ENCODE measurements at regions not wholly inside any gene's neighbourhood (a gene's known extent, or its start where the extent isn't known, plus 50 kb on each side); places are given as distances from the start of the nearest gene placed in this dataset.

GRCh38 chr1:214920337-214920736 lies 162.2 kb upstream of the KCNK2 start:
- in situ Hi-C loops (cut with HindIII; ENCODE audit: low pct_ligation_motif_present, low sequenced_read_pairs), result no loop called here
- Histone ChIP-seq H3K36me3 (replicated peaks) (no peaks in the 10 kb centered on the region), H3K27me3 (replicated peaks) (no peaks in the 10 kb centered on the region), H3K4me3 (ENCODE audit: low read depth, low read length) (no peak overlapping the region), H3K27ac (no peak overlapping the region)
- no peak for TF ChIP-seq CTCF (IDR thresholded peaks at IDR 0.05; ENCODE audit: low read depth, low read length, missing control alignments)
- no peak for DNase-seq

- Histone ChIP-seq H3K27me3 (replicated peaks) (no peaks in the 10 kb centered on the region), H3K27ac (no peak overlapping the region), H3K4me3 (ENCODE audit: low read depth, low read length) (no peak overlapping the region), H3K36me3 (replicated peaks) (no peaks in the 10 kb centered on the region)
- no peak for TF ChIP-seq CTCF (IDR thresholded peaks at IDR 0.05; ENCODE audit: low read depth, low read length, missing control alignments)
- in situ Hi-C loops (cut with HindIII; ENCODE audit: low pct_ligation_motif_present, low sequenced_read_pairs), result no loop called here
- DNase-seq, result no peak
These were observed 159.1 kb upstream of the KCNK2 start for GRCh38 chr1:214923278-214923915.

GRCh38 chr1:214927796-214928195 lies 154.7 kb upstream of the KCNK2 start:
- Histone ChIP-seq H3K27ac (no peak overlapping the region), H3K4me3 (ENCODE audit: low read depth, low read length) (no peak overlapping the region), H3K36me3 (replicated peaks) (no peaks in the 10 kb centered on the region), H3K27me3 (replicated peaks) (no peaks in the 10 kb centered on the region)
- DNase-seq, result no peak
- in situ Hi-C loops (cut with HindIII; ENCODE audit: low pct_ligation_motif_present, low sequenced_read_pairs), result no loop called here
- TF ChIP-seq CTCF (IDR thresholded peaks at IDR 0.05; ENCODE audit: low read depth, low read length, missing control alignments), result no peak

GRCh38 chr1:214928574-214928973 lies 154.0 kb upstream of the KCNK2 start:
- no peak for DNase-seq
- TF ChIP-seq CTCF (IDR thresholded peaks at IDR 0.05; ENCODE audit: low read depth, low read length, missing control alignments), result no peak
- H3K27me3 ChIP-seq (replicated peaks), result no peaks in the 10 kb centered on the region
- H3K27ac ChIP-seq, result no peak overlapping the region
- in situ Hi-C loops (cut with HindIII; ENCODE audit: low pct_ligation_motif_present, low sequenced_read_pairs), result no loop called here
- H3K36me3 ChIP-seq (replicated peaks), result no peaks in the 10 kb centered on the region
- H3K4me3 ChIP-seq (ENCODE audit: low read depth, low read length), result no peak overlapping the region

GRCh38 chr1:214933375-214933774 lies 149.2 kb upstream of the KCNK2 start:
- TF ChIP-seq CTCF (IDR thresholded peaks at IDR 0.05; ENCODE audit: low read depth, low read length, missing control alignments), result no peak
- H3K4me3 ChIP-seq (ENCODE audit: low read depth, low read length), result no peak overlapping the region
- in situ Hi-C loops (cut with HindIII; ENCODE audit: low pct_ligation_motif_present, low sequenced_read_pairs), result no loop called here
- no peaks in the 10 kb centered on the region for H3K36me3 ChIP-seq (replicated peaks)
- H3K27ac ChIP-seq, result no peak overlapping the region
- no peak for DNase-seq
- no peaks in the 10 kb centered on the region for H3K27me3 ChIP-seq (replicated peaks)

GRCh38 chr1:214934045-214934444 lies 148.5 kb upstream of the KCNK2 start:
- H3K27ac ChIP-seq, result no peak overlapping the region
- TF ChIP-seq CTCF (IDR thresholded peaks at IDR 0.05; ENCODE audit: low read depth, low read length, missing control alignments), result no peak
- DNase-seq, result no peak
- no peaks in the 10 kb centered on the region for H3K27me3 ChIP-seq (replicated peaks)
- no peaks in the 10 kb centered on the region for H3K36me3 ChIP-seq (replicated peaks)
- in situ Hi-C loops (cut with HindIII; ENCODE audit: low pct_ligation_motif_present, low sequenced_read_pairs), result no loop called here
- H3K4me3 ChIP-seq (ENCODE audit: low read depth, low read length), result no peak overlapping the region
